HUDEP-2 (cell line): ENCODE measurements at regions not wholly inside any gene's neighbourhood (a gene's known extent, or its start where the extent isn't known, plus 50 kb on each side); places are given as distances from the start of the nearest gene placed in this dataset.
"Not testable (repeated sequence)": the region's sequence is repeated elsewhere in the genome, so short reads cannot be mapped to it uniquely, and the experiment has no call there.

Source experiments
- DNase-seq, 76 experiments: peaks; one replicate each; lab custom pipeline; 2025; ENCODE audit not compliant: unreplicated experiment in 76 of 76; lab: John Stamatoyannopoulos, UW

- no peak for DNase-seq
Measured at GRCh38 chr6:22737331-22737730, 168.0 kb downstream of the HDGFL1 start.

GRCh38 chr6:22738194-22738593, 168.8 kb downstream of the HDGFL1 start:
- DNase-seq: no peak

GRCh38 chr6:22747571-22747970, 178.2 kb downstream of the HDGFL1 start:
- no peak for DNase-seq

- no peak for DNase-seq
Measured at GRCh38 chr6:22748681-22749080, 179.3 kb downstream of the HDGFL1 start.

- no peak for DNase-seq
Measured at GRCh38 chr6:22749696-22750095, 180.3 kb downstream of the HDGFL1 start.

- DNase-seq: no peak
Measured at GRCh38 chr6:22751223-22751622, 181.9 kb downstream of the HDGFL1 start.

GRCh38 chr6:22752522-22752921, 183.2 kb downstream of the HDGFL1 start:
- DNase-seq: no peak

GRCh38 chr6:22754061-22754460, 184.7 kb downstream of the HDGFL1 start:
- no peak for DNase-seq

- no peak for DNase-seq
Measured at GRCh38 chr6:22755605-22756004, 186.2 kb downstream of the HDGFL1 start.

GRCh38 chr6:22756365-22756764, 187.0 kb downstream of the HDGFL1 start:
- no peak for DNase-seq

GRCh38 chr6:22764496-22764895, 195.1 kb downstream of the HDGFL1 start:
- DNase-seq: no peak

- DNase-seq: no peak
Measured at GRCh38 chr6:22765015-22765414, 195.6 kb downstream of the HDGFL1 start.

GRCh38 chr6:22766979-22767378, 197.6 kb downstream of the HDGFL1 start:
- DNase-seq: no peak

GRCh38 chr6:22770054-22770453, 200.7 kb downstream of the HDGFL1 start:
- DNase-seq: no peak

GRCh38 chr6:22774129-22774528, 204.8 kb downstream of the HDGFL1 start:
- no peak for DNase-seq

GRCh38 chr6:22778438-22778837, 209.1 kb downstream of the HDGFL1 start:
- not testable (repeated sequence) for DNase-seq

- no peak for DNase-seq
Measured at GRCh38 chr6:22779062-22779461, 209.7 kb downstream of the HDGFL1 start.

- DNase-seq: no peak
Measured at GRCh38 chr6:22783931-22784330, 214.6 kb downstream of the HDGFL1 start.

- DNase-seq: no peak
Measured at GRCh38 chr6:22784601-22785410, 215.4 kb downstream of the HDGFL1 start.

GRCh38 chr6:22788038-22788437, 218.7 kb downstream of the HDGFL1 start:
- DNase-seq: no peak

GRCh38 chr6:22789315-22789714, 219.9 kb downstream of the HDGFL1 start:
- DNase-seq: no peak

- DNase-seq: no peak
Measured at GRCh38 chr6:22794844-22795243, 225.5 kb downstream of the HDGFL1 start.

- DNase-seq: no peak
Measured at GRCh38 chr6:22800451-22800850, 231.1 kb downstream of the HDGFL1 start.
